ENCODE measurements at regions not wholly inside any gene's neighbourhood (a gene's known extent, or its start where the extent isn't known, plus 50 kb on each side); places are given as distances from the start of the nearest gene placed in this dataset.

DNA sequence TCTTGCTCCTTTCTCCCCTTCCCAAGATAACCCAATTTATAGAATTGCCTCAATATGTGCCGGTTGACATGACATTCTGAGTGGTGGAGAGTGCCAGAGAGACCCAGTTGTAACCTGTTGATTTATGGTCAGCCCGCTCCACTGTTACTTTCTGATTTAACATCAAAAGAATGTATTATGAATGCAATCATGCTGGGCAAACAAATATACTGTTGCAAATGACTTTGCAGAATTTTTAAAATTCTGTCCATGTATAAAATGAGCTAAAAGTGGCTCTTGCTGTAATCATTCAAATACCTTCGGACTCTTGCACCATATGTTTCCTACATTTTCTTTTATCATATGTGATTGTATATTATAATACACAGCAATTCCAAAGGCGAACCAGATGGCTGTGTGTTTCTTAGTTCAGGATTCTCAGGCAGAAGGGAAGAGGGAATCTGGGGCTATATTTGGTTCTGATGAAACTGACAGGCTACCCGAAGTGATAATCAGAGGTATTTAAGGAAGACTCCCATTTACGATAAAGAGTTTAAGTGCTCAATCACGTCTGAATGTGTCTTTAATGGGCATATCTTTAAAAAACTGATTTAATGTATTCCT is 131.7 kb downstream of the CLCN4 start:
- peak; percentile 23 for DNase-seq (ENCODE audit: low read depth, low spot score)

GRCh38 chrX:10296576-10296975 is 139.8 kb downstream of the CLCN4 start:
- peak; percentile 84 for DNase-seq (ENCODE audit: low read depth, low spot score)

- no peak for DNase-seq (ENCODE audit: low read depth, low spot score)
Observed at GRCh38 chrX:10310511-10310910, 153.7 kb downstream of the CLCN4 start.

GRCh38 chrX:10314530-10315104 is 157.8 kb downstream of the CLCN4 start:
- DNase-seq (ENCODE audit: low read depth, low spot score): no peak

- no peak for DNase-seq (ENCODE audit: low read depth, low spot score)
Observed at GRCh38 chrX:10325611-10326010, 168.8 kb downstream of the CLCN4 start.

DNA sequence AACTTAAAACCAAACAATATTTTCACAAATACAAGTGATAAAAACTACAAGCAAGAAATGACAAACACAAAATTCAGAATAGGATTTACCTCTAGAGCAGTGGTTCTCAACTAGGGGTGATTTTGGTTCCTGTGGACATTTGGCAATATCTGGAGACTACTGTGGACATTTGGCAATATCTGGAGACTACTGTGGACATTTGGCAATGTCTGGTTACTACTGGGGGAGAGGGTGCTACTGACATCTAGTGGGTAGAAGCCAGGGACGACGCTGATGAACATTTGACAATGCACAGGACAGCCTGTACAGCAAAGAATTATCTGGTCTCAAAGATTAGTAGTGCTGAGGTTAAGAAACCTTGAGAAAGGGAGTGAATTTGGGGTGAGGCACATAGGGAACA is 169.8 kb downstream of the CLCN4 start:
- peak; percentile 39 for DNase-seq (ENCODE audit: low read depth, low spot score)

- DNase-seq (ENCODE audit: low read depth, low spot score): peak; percentile 41
Observed at GRCh38 chrX:10327651-10328050, 170.9 kb downstream of the CLCN4 start.

- no peak for DNase-seq (ENCODE audit: low read depth, low spot score)
Observed at GRCh38 chrX:10329984-10330383, 173.2 kb downstream of the CLCN4 start.

DNA sequence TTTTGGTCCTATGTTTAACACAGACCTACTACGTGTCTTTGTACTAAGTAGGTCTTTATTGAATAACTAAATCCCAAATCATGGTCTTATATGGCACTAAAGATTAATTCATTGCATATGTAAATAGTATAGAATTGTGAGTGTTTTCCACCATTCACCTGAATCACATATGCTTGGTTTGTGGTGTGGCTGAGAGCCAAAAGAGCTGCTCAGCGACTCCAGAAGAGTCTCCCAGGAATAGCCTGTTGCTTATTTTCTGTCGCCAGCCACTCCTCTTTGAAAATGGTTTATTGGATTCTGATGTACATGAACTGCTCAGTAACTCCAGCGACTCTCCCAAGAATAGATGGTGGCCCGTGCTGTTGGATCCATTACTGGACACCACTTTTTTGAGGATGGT is 184.5 kb downstream of the CLCN4 start:
- peak; percentile 14 for DNase-seq (ENCODE audit: low read depth, low spot score)

- DNase-seq (ENCODE audit: low read depth, low spot score): no peak
Observed at GRCh38 chrX:10350221-10350620, 193.4 kb downstream of the CLCN4 start.

DNA sequence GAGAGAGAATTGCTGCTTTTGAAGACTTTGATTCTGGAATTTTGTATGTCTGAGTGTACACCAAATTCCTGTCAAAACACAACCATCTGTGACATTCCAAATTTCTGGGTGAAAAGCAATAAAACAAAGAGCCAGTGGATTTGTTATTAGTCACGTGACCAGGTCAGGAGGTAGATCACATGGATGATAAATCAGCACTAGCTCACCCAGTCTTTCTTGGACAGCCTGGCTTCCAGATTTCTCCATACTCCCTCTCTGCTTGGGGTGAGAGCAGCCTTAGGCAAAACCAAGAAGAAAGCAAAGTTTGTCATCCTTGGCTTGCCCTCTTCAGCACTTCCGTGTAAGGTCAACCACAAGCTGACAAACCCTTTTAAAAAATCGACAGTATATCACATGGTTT is 194.2 kb downstream of the CLCN4 start:
- peak; percentile 21 for DNase-seq (ENCODE audit: low read depth, low spot score)

GRCh38 chrX:10352536-10352935 is 195.8 kb downstream of the CLCN4 start:
- DNase-seq (ENCODE audit: low read depth, low spot score): no peak

DNA sequence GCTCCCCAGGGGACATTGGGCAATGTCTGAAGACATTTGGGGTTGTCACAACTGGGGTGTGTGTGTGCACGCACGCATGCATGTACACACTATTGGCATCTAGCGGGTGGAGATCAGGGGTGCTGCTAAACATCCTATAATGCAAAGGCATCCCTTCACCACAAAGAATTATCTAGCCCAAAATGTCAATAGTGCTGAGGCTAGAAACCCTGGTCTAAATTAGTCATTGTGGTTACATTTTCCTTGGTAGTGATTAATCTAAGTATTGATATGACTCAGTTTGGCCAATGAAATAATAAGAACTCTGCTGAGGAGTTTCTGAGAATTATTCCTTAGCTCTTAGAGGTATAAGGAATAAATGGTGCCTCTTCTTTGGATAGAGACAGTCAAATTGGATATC is 200.2 kb downstream of the CLCN4 start:
- DNase-seq (ENCODE audit: low read depth, low spot score): peak; percentile 23

GRCh38 chrX:10358958-10359357 is 202.2 kb downstream of the CLCN4 start:
- no peak for DNase-seq (ENCODE audit: low read depth, low spot score)

DNA sequence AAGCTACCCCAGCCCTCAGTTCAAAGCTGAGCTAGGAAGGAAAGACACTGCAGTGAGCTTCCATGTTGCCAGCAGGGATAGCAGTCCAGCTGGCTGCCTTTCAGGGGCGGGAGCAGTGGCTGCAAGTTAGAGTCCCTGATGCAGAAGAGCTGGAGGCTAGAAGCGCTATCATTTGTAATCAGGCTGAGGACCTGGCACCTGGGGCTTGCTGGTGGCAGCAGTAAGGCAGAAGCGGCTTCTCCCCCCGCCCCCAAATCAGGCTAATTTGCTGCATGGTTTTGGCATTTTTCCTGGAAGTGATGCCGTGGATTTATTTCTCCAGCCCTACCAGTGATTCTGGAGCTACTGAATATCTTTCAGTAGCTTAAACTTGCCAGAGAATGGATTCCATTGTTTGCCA is 203.3 kb downstream of the CLCN4 start:
- DNase-seq (ENCODE audit: low read depth, low spot score): peak; percentile 45

DNA sequence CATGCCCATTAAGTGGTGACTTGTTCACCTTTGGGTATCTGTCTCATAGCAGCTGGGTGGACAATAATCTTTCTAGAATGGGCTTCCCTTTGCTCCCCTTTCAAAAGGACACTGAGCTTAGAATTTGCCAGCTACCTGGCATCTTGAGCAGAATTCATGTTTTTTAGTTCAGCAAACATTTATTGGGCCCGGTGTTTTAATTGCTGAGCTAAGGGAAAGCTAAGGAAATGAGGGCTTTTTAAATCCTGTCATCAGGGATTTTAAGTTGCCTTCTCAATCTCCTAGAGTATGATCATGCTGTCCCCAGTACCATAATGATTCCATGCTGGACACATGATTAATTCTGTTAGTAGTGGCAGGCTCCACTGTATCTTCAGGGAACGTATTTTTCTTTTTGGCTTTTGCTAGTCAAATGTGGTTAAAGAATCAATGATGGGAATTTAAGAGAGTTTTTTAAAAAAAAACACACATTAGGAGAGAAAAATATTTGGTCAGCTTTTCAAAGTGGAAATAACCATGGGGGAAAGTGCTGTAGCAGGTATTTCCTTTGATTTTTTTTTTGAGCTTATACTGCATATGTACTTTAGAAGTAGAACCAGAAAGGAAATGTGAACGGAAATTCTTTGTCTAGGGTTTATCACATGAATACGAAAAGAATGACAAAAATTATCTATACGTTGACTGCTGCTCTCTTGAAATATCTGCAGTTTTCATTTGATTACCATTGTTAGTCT is 208.9 kb downstream of the CLCN4 start:
- no peak for DNase-seq (ENCODE audit: low read depth, low spot score)

- DNase-seq (ENCODE audit: low read depth, low spot score): no peak
Observed at GRCh38 chrX:10367406-10367805, 210.6 kb downstream of the CLCN4 start.

GRCh38 chrX:10370976-10371375 is 214.2 kb downstream of the CLCN4 start:
- DNase-seq (ENCODE audit: low read depth, low spot score): no peak

DNA sequence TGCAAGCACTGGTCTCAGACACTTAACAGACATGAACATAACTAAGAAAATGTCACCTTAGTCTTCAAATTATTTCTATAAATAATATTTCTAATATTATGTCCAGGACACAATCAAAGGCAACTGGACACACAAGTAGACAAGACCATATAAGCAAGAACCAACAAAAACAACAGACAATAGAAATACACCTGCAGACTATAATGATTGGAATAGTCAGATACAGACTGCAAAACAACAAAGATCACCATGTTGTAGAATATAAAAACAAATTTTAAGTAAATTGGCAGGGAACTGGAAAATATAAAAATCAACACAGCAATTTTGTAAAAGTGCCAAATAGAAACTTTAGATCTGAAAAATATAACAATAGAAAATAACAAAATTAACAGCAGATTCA is 220.7 kb downstream of the CLCN4 start:
- DNase-seq (ENCODE audit: low read depth, low spot score): no peak

DNA sequence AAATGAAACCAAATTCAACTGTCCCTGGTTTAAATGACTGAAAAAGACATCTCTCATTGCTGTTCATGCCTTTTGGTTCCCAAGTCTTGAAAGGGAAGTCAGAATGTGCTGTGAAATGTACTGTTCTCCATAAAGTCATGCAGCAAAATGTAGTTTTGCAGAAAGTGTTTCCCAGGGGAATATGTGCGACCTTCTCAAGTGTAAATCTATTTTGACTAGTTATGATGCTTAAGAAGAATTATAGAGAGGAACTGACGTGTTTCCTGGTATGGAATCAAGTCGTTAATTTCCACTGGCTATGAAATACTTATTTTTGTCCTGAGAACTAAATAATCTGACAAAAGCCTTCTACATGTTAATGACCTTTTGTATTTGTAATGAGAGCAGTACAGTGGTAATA is 223.1 kb downstream of the CLCN4 start:
- DNase-seq (ENCODE audit: low read depth, low spot score): no peak

DNA sequence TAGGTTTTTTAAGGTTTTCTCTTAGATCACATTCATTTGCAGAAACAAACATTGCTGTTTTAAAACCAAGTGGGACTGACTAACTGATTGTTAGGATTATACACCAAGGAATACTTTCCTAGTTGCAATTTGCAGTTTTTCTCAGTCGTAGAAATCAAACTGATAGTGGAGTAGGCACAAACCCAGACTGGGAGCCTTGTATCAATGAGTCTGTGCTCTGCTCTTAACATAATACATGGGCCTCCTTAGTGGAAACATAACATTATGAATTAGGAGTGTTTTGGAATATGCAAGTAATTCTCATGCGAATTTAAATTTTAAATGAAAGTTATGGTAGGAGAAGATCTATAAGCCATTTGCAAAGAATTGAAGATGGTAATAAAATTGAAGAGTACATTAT is 223.5 kb downstream of the CLCN4 start:
- DNase-seq (ENCODE audit: low read depth, low spot score): no peak

GRCh38 chrX:10381193-10381592 is 224.4 kb downstream of the CLCN4 start:
- peak; percentile 57 for DNase-seq (ENCODE audit: low read depth, low spot score)

DNA sequence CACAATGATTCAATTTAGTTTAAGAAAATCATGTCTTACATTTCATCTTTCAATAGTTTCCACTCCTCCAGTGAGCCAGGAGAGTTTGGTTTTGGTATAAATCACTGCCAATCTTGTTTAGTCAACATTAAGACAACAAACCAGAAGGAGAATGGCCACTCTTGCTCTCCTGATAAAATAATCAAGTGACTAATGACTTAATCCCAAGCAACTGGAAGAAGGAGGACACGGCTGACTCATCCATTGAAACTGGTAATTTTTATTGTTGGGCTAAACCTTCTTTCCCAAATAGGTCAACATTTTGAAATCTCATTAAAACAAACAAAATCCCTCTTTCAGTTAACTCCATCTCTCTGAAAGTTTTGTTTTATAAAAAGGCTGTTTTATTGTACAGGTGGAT is 230.2 kb downstream of the CLCN4 start:
- peak; percentile 23 for DNase-seq (ENCODE audit: low read depth, low spot score)

Measured in astrocyte of the hippocampus (primary cell).